H1 (cell line): ENCODE measurements at regions not wholly inside any gene's neighbourhood (a gene's known extent, or its start where the extent isn't known, plus 50 kb on each side); places are given as distances from the start of the nearest gene placed in this dataset.

ENCODE experiments used
- ATF3 ChIP-seq: IDR thresholded peaks from 2 replicates; pipeline ENCODE4 v1.6.1; 2011; ENCODE audit warnings: low read depth, mild to moderate bottlenecking, low read length; ENCODE audit not compliant: insufficient read depth
- GABPA ChIP-seq: IDR thresholded peaks from 2 replicates; pipeline ENCODE4 v1.6.1; 2011; ENCODE audit warnings: mild to moderate bottlenecking, low read length, moderate library complexity, borderline replicate concordance; ENCODE audit not compliant: insufficient read depth
- JUND ChIP-seq: IDR thresholded peaks from 2 replicates; pipeline ENCODE4 v1.6.1; 2011; ENCODE audit warnings: mild to moderate bottlenecking, improper control_type of control experiment, low read length
- SIRT6 ChIP-seq: IDR thresholded peaks from one replicate; pipeline ENCODE4 v1.7.1; 2012; ENCODE audit warnings: low read length, inconsistent platforms
- TF ChIP-seq, protein P1 (sequence below): IDR thresholded peaks from 2 replicates; pipeline ENCODE4 v1.6.1; 2012; ENCODE audit warnings: inconsistent platforms
- TF ChIP-seq, protein P2 (sequence below): fragments of 300-600 bp; sonication (generic); IDR thresholded peaks from 2 replicates; pipeline ENCODE4 v1.7.1; 2012; ENCODE audit warnings: low read length, moderate library complexity, mild to moderate bottlenecking, inconsistent platforms; ENCODE audit not compliant: insufficient replicate concordance

DNA sequence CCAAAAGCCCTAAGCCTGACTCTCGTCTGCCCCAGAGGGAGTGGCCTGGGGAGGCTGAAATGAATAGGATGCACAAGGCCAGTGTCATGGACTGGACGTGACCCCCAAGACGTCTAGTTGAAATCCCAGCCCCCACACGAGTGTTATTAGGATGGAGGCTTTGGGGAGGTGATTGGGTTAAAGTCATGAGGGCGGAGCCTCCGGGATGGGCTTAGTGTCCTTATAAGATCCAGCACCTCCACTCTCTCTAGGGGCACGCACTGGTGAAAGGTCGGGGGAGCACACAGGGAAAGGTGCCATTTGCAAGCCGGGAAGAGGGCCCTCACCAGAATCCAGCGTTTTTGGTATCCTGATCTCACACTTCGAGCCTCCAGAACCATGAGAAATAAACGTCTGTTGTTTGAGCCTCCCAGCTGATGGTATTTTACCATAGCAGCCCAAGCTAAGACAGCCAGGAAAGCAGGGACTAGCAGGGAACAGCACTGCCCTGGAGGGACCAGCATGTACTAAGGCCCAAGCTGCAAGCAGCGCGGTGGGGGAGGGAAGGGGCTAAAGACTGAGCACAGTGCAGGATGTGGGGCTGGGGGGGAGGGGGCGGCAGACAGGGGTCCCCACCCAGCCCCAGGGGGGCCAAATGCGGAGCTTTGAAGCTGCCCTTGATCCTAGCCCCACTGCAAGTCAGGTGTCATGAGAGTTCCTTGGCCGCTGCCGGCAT lies 78.3 kb upstream of the NCOR2 start (continued):
- TF ChIP-seq GABPA (no peak), ATF3 (no peak), SIRT6 (no peak), JUND (no peak)
- TF ChIP-seq, protein P1, sequence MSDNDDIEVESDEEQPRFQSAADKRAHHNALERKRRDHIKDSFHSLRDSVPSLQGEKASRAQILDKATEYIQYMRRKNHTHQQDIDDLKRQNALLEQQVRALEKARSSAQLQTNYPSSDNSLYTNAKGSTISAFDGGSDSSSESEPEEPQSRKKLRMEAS: no peak
- TF ChIP-seq, protein P2, sequence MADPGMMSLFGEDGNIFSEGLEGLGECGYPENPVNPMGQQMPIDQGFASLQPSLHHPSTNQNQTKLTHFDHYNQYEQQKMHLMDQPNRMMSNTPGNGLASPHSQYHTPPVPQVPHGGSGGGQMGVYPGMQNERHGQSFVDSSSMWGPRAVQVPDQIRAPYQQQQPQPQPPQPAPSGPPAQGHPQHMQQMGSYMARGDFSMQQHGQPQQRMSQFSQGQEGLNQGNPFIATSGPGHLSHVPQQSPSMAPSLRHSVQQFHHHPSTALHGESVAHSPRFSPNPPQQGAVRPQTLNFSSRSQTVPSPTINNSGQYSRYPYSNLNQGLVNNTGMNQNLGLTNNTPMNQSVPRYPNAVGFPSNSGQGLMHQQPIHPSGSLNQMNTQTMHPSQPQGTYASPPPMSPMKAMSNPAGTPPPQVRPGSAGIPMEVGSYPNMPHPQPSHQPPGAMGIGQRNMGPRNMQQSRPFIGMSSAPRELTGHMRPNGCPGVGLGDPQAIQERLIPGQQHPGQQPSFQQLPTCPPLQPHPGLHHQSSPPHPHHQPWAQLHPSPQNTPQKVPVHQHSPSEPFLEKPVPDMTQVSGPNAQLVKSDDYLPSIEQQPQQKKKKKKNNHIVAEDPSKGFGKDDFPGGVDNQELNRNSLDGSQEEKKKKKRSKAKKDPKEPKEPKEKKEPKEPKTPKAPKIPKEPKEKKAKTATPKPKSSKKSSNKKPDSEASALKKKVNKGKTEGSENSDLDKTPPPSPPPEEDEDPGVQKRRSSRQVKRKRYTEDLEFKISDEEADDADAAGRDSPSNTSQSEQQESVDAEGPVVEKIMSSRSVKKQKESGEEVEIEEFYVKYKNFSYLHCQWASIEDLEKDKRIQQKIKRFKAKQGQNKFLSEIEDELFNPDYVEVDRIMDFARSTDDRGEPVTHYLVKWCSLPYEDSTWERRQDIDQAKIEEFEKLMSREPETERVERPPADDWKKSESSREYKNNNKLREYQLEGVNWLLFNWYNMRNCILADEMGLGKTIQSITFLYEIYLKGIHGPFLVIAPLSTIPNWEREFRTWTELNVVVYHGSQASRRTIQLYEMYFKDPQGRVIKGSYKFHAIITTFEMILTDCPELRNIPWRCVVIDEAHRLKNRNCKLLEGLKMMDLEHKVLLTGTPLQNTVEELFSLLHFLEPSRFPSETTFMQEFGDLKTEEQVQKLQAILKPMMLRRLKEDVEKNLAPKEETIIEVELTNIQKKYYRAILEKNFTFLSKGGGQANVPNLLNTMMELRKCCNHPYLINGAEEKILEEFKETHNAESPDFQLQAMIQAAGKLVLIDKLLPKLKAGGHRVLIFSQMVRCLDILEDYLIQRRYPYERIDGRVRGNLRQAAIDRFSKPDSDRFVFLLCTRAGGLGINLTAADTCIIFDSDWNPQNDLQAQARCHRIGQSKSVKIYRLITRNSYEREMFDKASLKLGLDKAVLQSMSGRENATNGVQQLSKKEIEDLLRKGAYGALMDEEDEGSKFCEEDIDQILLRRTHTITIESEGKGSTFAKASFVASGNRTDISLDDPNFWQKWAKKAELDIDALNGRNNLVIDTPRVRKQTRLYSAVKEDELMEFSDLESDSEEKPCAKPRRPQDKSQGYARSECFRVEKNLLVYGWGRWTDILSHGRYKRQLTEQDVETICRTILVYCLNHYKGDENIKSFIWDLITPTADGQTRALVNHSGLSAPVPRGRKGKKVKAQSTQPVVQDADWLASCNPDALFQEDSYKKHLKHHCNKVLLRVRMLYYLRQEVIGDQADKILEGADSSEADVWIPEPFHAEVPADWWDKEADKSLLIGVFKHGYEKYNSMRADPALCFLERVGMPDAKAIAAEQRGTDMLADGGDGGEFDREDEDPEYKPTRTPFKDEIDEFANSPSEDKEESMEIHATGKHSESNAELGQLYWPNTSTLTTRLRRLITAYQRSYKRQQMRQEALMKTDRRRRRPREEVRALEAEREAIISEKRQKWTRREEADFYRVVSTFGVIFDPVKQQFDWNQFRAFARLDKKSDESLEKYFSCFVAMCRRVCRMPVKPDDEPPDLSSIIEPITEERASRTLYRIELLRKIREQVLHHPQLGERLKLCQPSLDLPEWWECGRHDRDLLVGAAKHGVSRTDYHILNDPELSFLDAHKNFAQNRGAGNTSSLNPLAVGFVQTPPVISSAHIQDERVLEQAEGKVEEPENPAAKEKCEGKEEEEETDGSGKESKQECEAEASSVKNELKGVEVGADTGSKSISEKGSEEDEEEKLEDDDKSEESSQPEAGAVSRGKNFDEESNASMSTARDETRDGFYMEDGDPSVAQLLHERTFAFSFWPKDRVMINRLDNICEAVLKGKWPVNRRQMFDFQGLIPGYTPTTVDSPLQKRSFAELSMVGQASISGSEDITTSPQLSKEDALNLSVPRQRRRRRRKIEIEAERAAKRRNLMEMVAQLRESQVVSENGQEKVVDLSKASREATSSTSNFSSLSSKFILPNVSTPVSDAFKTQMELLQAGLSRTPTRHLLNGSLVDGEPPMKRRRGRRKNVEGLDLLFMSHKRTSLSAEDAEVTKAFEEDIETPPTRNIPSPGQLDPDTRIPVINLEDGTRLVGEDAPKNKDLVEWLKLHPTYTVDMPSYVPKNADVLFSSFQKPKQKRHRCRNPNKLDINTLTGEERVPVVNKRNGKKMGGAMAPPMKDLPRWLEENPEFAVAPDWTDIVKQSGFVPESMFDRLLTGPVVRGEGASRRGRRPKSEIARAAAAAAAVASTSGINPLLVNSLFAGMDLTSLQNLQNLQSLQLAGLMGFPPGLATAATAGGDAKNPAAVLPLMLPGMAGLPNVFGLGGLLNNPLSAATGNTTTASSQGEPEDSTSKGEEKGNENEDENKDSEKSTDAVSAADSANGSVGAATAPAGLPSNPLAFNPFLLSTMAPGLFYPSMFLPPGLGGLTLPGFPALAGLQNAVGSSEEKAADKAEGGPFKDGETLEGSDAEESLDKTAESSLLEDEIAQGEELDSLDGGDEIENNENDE: no peak
